CMK (cell line): ENCODE measurements at regions not wholly inside any gene's neighbourhood (a gene's known extent, or its start where the extent isn't known, plus 50 kb on each side); places are given as distances from the start of the nearest gene placed in this dataset.

Source experiments
- DNase-seq: peaks from one replicate; pipeline ENCODE4 v3.0.0-alpha.2; 2010; ENCODE audit warnings: low read depth

GRCh38 chr22:48612077-48612995, 1215.3 kb downstream of the BRD1 start:
- no peak for DNase-seq

GRCh38 chr22:48609279-48609865, 1218.3 kb downstream of the BRD1 start:
- DNase-seq, result no peak

- no peak for DNase-seq
Measured at GRCh38 chr22:48607901-48608662, 1219.6 kb downstream of the BRD1 start.

- DNase-seq, result no peak
Measured at GRCh38 chr22:48606684-48607307, 1220.9 kb downstream of the BRD1 start.

- no peak for DNase-seq
Measured at GRCh38 chr22:48605856-48606481, 1221.7 kb downstream of the BRD1 start.

- DNase-seq, result no peak
Measured at GRCh38 chr22:48605125-48605524, 1222.5 kb downstream of the BRD1 start.

- no peak for DNase-seq
Measured at GRCh38 chr22:48603621-48604320, 1223.9 kb downstream of the BRD1 start.

GRCh38 chr22:48602805-48603518, 1224.7 kb downstream of the BRD1 start:
- DNase-seq, result no peak

- DNase-seq, result no peak
Measured at GRCh38 chr22:48600681-48601080, 1227.0 kb downstream of the BRD1 start.

- DNase-seq, result no peak
Measured at GRCh38 chr22:48600171-48600570, 1227.5 kb downstream of the BRD1 start.

- DNase-seq, result no peak
Measured at GRCh38 chr22:48599346-48599745, 1228.3 kb downstream of the BRD1 start.

- no peak for DNase-seq
Measured at GRCh38 chr22:48596111-48596850, 1231.4 kb downstream of the BRD1 start.

- DNase-seq, result no peak
Measured at GRCh38 chr22:48595511-48595905, 1232.2 kb downstream of the BRD1 start.

GRCh38 chr22:48594757-48595510, 1232.7 kb downstream of the BRD1 start:
- DNase-seq, result no peak

GRCh38 chr22:48594016-48594756, 1233.5 kb downstream of the BRD1 start:
- no peak for DNase-seq

- no peak for DNase-seq
Measured at GRCh38 chr22:48593551-48593950, 1234.1 kb downstream of the BRD1 start.

GRCh38 chr22:48592931-48593330, 1234.7 kb downstream of the BRD1 start:
- DNase-seq, result no peak

GRCh38 chr22:48592488-48592887, 1235.2 kb downstream of the BRD1 start:
- no peak for DNase-seq

GRCh38 chr22:48592066-48592345, 1235.7 kb downstream of the BRD1 start:
- DNase-seq, result no peak
